Mesenchymal stem cell (in vitro differentiated cells and primary cell): ENCODE measurements at regions not wholly inside any gene's neighbourhood (a gene's known extent, or its start where the extent isn't known, plus 50 kb on each side); places are given as distances from the start of the nearest gene placed in this dataset.
"Not testable (repeated sequence)": the region's sequence is repeated elsewhere in the genome, so short reads cannot be mapped to it uniquely, and the experiment has no call there.

Source experiments
- DNase-seq: peaks from one replicate; pipeline ENCODE4 v3.0.0-alpha.2; 2013
- H2AFZ ChIP-seq: one replicate; pipeline ENCODE4 v1.6.1; 2013; ENCODE audit warnings: low read depth, mild to moderate bottlenecking, control low read depth, inconsistent platforms, low read length, moderate library complexity
- H2AK5ac ChIP-seq: 2 replicates; pipeline ENCODE4 v1.6.1; 2013; ENCODE audit warnings: low read length, moderate library complexity, mild to moderate bottlenecking, inconsistent platforms; ENCODE audit not compliant: severe bottlenecking
- H2BK120ac ChIP-seq: one replicate; pipeline ENCODE4 v1.6.1; 2013; ENCODE audit warnings: low read depth, mild to moderate bottlenecking, inconsistent platforms, low read length, moderate library complexity
- H2BK12ac ChIP-seq, 2 experiments: one replicate each; pipeline ENCODE4 v1.6.1; 2013; ENCODE audit warnings: inconsistent platforms in 2 of 2, low read length in 2 of 2, mild to moderate bottlenecking in 2 of 2, moderate library complexity in 2 of 2, control low read depth in 1 of 2
- H2BK15ac ChIP-seq: one replicate; pipeline ENCODE4 v1.6.1; 2013; ENCODE audit warnings: mild to moderate bottlenecking, low read depth, inconsistent platforms; ENCODE audit not compliant: poor library complexity, severe bottlenecking
- H2BK5ac ChIP-seq: 2 replicates; pipeline ENCODE4 v1.6.1; 2013; ENCODE audit warnings: low read depth, mild to moderate bottlenecking, low read length, control low read depth, inconsistent platforms; ENCODE audit not compliant: poor library complexity, severe bottlenecking
- H3K14ac ChIP-seq, 2 experiments: one replicate each; pipeline ENCODE4 v1.6.1; 2013; ENCODE audit warnings: inconsistent platforms in 2 of 2, low read length in 2 of 2, control low read depth in 1 of 2, mild to moderate bottlenecking in 1 of 2, moderate library complexity in 1 of 2
- H3K18ac ChIP-seq, 2 experiments: one replicate each; pipeline ENCODE4 v1.6.1; 2013; ENCODE audit warnings: inconsistent platforms in 2 of 2, low read length in 2 of 2, control low read depth in 1 of 2, low read depth in 1 of 2, mild to moderate bottlenecking in 1 of 2
- H3K23ac ChIP-seq, 2 experiments: one replicate each; pipeline ENCODE4 v1.6.1; 2013; ENCODE audit warnings: inconsistent platforms in 2 of 2, low read length in 2 of 2, mild to moderate bottlenecking in 2 of 2, moderate library complexity in 2 of 2, control low read depth in 1 of 2
- H3K27ac ChIP-seq: 2 replicates; pipeline ENCODE4 v1.5.1; 2013; ENCODE audit warnings: mild to moderate bottlenecking, moderate library complexity, low read length, control low read depth, inconsistent platforms; ENCODE audit not compliant: poor library complexity, severe bottlenecking
- H3K27me3 ChIP-seq, 2 experiments: 2 replicates each; pipeline versions ENCODE4 v1.6.1 to v1.7.0; 2013; ENCODE audit warnings: low read length in 2 of 2, mild to moderate bottlenecking in 2 of 2, moderate library complexity in 2 of 2, control low read depth in 1 of 2, inconsistent platforms in 1 of 2; ENCODE audit not compliant: control insufficient read depth in 1 of 2, insufficient read depth in 1 of 2
- H3K36me3 ChIP-seq, 2 experiments: 2 replicates each; pipeline versions ENCODE4 v1.6.1 to v1.7.0; 2013; ENCODE audit warnings: low read length in 2 of 2, control low read depth in 1 of 2, inconsistent platforms in 1 of 2, low read depth in 1 of 2, mild to moderate bottlenecking in 1 of 2; ENCODE audit not compliant: insufficient read depth in 2 of 2, control insufficient read depth in 1 of 2
- H3K4ac ChIP-seq, 2 experiments: one replicate each; pipeline ENCODE4 v1.6.1; 2013; ENCODE audit warnings: inconsistent platforms in 2 of 2, low read length in 2 of 2, mild to moderate bottlenecking in 2 of 2, moderate library complexity in 2 of 2, control low read depth in 1 of 2, low read depth in 1 of 2
- H3K4me1 ChIP-seq: 2 replicates; pipeline ENCODE4 v1.6.1; 2013; ENCODE audit warnings: low read depth, low read length, control low read depth; ENCODE audit not compliant: control insufficient read depth, insufficient read depth
- H3K4me2 ChIP-seq: 2 replicates; pipeline ENCODE4 v1.6.1; 2013; ENCODE audit warnings: low read length, mild to moderate bottlenecking, inconsistent platforms; ENCODE audit not compliant: poor library complexity, severe bottlenecking
- H3K4me3 ChIP-seq, 2 experiments: 2 replicates each; pipeline versions ENCODE4 v1.5.1 to v1.7.0; 2013; ENCODE audit warnings: low read length in 2 of 2, mild to moderate bottlenecking in 2 of 2, control low read depth in 1 of 2, low read depth in 1 of 2; ENCODE audit not compliant: insufficient read depth in 1 of 2
- H3K79me1 ChIP-seq: replicated peaks from 2 replicates; pipeline ENCODE4 v1.6.1; 2013; ENCODE audit warnings: mild to moderate bottlenecking, control low read depth, low read length, inconsistent platforms; ENCODE audit not compliant: poor library complexity, severe bottlenecking
- H3K9ac ChIP-seq: 2 replicates; pipeline ENCODE4 v1.7.0; 2013; ENCODE audit warnings: mild to moderate bottlenecking, low read length, moderate library complexity
- H3K9me3 ChIP-seq: 2 replicates; pipeline ENCODE4 v1.7.0; 2013; ENCODE audit warnings: mild to moderate bottlenecking, low read length; ENCODE audit not compliant: control insufficient read depth
- H4K8ac ChIP-seq: one replicate; pipeline ENCODE4 v1.6.1; 2013; ENCODE audit warnings: inconsistent platforms, mild to moderate bottlenecking, low read length, moderate library complexity
- H4K91ac ChIP-seq: one replicate; pipeline ENCODE4 v1.6.1; 2013; ENCODE audit warnings: mild to moderate bottlenecking, low read length, inconsistent platforms
- WGBS: methylation state at CpG from one replicate; pipeline ENCODE4 v1.1.7; 2013; ENCODE audit warnings: mixed read lengths; 5-methylcytosine and 5-hydroxymethylcytosine counted together

DNA sequence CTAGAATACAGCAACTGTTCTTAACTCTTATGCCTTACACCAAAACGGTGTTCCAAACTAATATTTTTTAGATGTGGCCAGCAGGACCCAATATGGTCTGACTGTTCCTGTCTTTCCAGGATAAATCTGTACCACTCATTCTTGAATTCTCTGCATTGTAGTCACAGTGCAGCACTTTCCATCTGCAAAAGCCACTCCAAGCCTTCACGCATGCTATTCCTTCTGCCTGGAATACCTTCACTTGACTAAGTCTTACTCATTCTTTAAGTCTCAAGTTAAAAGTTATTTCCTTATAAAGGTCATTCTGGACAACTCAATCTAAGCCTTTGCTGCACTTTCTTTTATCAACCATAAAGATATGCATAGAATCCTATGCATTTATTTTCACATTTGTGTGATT, 1194.5 kb downstream of the PLA2G4A start:
- Histone ChIP-seq H3K9ac (no peak overlapping the region), H3K36me3 (no peaks in the 10 kb centered on the region), H2BK15ac (no peak overlapping the region), H3K4ac (no peak overlapping the region), H2BK12ac (no peak overlapping the region), H2BK120ac (no peak overlapping the region), H2AK5ac (no peak overlapping the region), H3K14ac (no peak overlapping the region), H3K79me1 (no peaks in the 10 kb centered on the region), H3K27ac (no peak overlapping the region), H3K9me3 (no peaks in the 10 kb centered on the region), H3K4me2 (no peak overlapping the region), H4K8ac (no peak overlapping the region), H3K4me3 (no peak overlapping the region), H2AFZ (no peak overlapping the region), H3K27me3 (no peaks in the 10 kb centered on the region), H3K18ac (no peak overlapping the region), H2BK5ac (no peak overlapping the region), H4K91ac (no peak overlapping the region), H3K23ac (no peak overlapping the region), H3K4me1 (peaks cover 2% of the 10 kb centered on the region)
- 84% methylated on average over 2 of the region's 2 CpGs for WGBS
- DNase-seq, result no peak

- no peak overlapping the region for H2AK5ac ChIP-seq
- no peaks in the 10 kb centered on the region for H3K27me3 ChIP-seq
- H2BK15ac ChIP-seq, result no peak overlapping the region
Observed at GRCh38 chr1:188027613-188028012, 1198.9 kb downstream of the PLA2G4A start.

GRCh38 chr1:188037572-188037971, 1208.8 kb downstream of the PLA2G4A start:
- H4K91ac ChIP-seq, H3K27me3 ChIP-seq, H2BK15ac ChIP-seq, H3K18ac ChIP-seq, H4K8ac ChIP-seq, H3K27ac ChIP-seq, H3K4me1 ChIP-seq, DNase-seq, H3K36me3 ChIP-seq, H3K4me3 ChIP-seq, H2AK5ac ChIP-seq, H2BK12ac ChIP-seq, H2AFZ ChIP-seq, H3K23ac ChIP-seq, H3K4me2 ChIP-seq, H3K4ac ChIP-seq, H2BK120ac ChIP-seq, H2BK5ac ChIP-seq, H3K9ac ChIP-seq, H3K14ac ChIP-seq, H3K79me1 ChIP-seq: not testable (repeated sequence)
- H3K9me3 ChIP-seq, result peaks cover 21% of the 10 kb centered on the region
- 98% methylated on average over 2 of the region's 2 CpGs for WGBS

More at GRCh38 chr1:188027613-188028012, 1198.9 kb downstream of the PLA2G4A start:
- Histone ChIP-seq H3K4me2 (no peak overlapping the region), H3K9ac (no peak overlapping the region), H3K4me3 (no peak overlapping the region), H2BK120ac (no peak overlapping the region), H4K8ac (no peak overlapping the region), H3K36me3 (no peaks in the 10 kb centered on the region), H3K4me1 (peaks cover 2% of the 10 kb centered on the region), H3K79me1 (no peaks in the 10 kb centered on the region), H3K23ac (no peak overlapping the region), H2BK12ac (no peak overlapping the region), H3K4ac (no peak overlapping the region), H2AFZ (no peak overlapping the region), H3K14ac (no peak overlapping the region), H4K91ac (no peak overlapping the region), H2BK5ac (no peak overlapping the region), H3K9me3 (no peaks in the 10 kb centered on the region), H3K18ac (no peak overlapping the region), H3K27ac (peak overlapping the region; percentile 95)
- peak; percentile 97 for DNase-seq

- Histone ChIP-seq H3K36me3 (no peaks in the 10 kb centered on the region), H3K18ac (no peak overlapping the region), H2BK120ac (no peak overlapping the region), H3K23ac (no peak overlapping the region), H2BK12ac (no peak overlapping the region), H3K79me1 (no peaks in the 10 kb centered on the region), H3K4ac (no peak overlapping the region), H4K91ac (no peak overlapping the region), H4K8ac (no peak overlapping the region), H3K4me2 (no peak overlapping the region), H3K9me3 (no peaks in the 10 kb centered on the region), H3K4me1 (no peaks in the 10 kb centered on the region), H3K27ac (no peak overlapping the region), H3K9ac (no peak overlapping the region), H3K27me3 (no peaks in the 10 kb centered on the region), H3K4me3 (no peak overlapping the region), H2AK5ac (no peak overlapping the region), H2AFZ (no peak overlapping the region), H2BK15ac (no peak overlapping the region), H3K14ac (no peak overlapping the region), H2BK5ac (no peak overlapping the region)
- DNase-seq, result no peak
- 69% methylated on average over 4 of the region's 4 CpGs for WGBS
Observed at GRCh38 chr1:188043536-188044245, 1214.9 kb downstream of the PLA2G4A start.
